ENCODE measurements at regions not wholly inside any gene's neighbourhood (a gene's known extent, or its start where the extent isn't known, plus 50 kb on each side); places are given as distances from the start of the nearest gene placed in this dataset.

DNA sequence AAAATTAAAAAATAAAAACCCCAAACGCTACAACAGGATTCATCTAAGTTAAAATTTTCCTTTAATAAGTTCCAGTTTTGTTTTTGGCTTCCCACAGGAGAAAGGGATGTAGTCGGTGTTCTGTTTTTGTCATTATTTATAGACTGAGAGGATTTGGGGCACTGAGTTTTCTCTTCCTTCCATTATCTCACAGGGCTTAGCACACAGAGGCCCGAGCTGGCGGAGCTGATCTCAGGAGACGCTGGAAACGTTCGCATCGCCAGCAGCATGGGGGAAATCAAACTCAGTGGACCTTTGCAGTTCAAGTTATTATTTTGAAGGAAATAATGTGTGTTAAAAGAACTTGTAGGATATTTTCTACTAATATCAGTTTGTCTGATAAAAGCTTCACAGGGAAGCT is 669.7 kb upstream of the SALL3 start:
- no peaks in the 10 kb centered on the region for H3K9me2 ChIP-seq (ENCODE audit: insufficient read depth, low read length)
- no peak for DNase-seq (ENCODE audit: low spot score)
- H3K4me2 ChIP-seq (ENCODE audit: low read length) = no peak overlapping the region
- no peaks in the 10 kb centered on the region for H3K4me1 ChIP-seq (ENCODE audit: insufficient read depth, low read length, poor library complexity, severe bottlenecking)
- TF ChIP-seq, protein P1, sequence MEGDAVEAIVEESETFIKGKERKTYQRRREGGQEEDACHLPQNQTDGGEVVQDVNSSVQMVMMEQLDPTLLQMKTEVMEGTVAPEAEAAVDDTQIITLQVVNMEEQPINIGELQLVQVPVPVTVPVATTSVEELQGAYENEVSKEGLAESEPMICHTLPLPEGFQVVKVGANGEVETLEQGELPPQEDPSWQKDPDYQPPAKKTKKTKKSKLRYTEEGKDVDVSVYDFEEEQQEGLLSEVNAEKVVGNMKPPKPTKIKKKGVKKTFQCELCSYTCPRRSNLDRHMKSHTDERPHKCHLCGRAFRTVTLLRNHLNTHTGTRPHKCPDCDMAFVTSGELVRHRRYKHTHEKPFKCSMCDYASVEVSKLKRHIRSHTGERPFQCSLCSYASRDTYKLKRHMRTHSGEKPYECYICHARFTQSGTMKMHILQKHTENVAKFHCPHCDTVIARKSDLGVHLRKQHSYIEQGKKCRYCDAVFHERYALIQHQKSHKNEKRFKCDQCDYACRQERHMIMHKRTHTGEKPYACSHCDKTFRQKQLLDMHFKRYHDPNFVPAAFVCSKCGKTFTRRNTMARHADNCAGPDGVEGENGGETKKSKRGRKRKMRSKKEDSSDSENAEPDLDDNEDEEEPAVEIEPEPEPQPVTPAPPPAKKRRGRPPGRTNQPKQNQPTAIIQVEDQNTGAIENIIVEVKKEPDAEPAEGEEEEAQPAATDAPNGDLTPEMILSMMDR (conservative IDR thresholded peaks at IDR 0.05; ENCODE audit: low read length) = no peak
- no peak for TF ChIP-seq EZH2phosphoT487 (IDR thresholded peaks at IDR 0.05; ENCODE audit: borderline replicate concordance, low read depth, low read length)
- H3K36me3 ChIP-seq (ENCODE audit: insufficient read depth, low read length) = no peaks in the 10 kb centered on the region
- H3K4me3 ChIP-seq (ENCODE audit: low read depth, low read length, poor library complexity, severe bottlenecking) = no peak overlapping the region
- no TSS peak for BruUV-seq (replicated peaks)
- H3K79me2 ChIP-seq (ENCODE audit: insufficient read depth, low read depth, low read length) = no peaks in the 10 kb centered on the region
- intact Hi-C loops (cut with micrococcal nuclease; ENCODE audit: unreplicated experiment) = no loop called here
- POLR2A ChIA-PET = no interaction called here
- H3K27ac ChIP-seq (ENCODE audit: low read depth, low read length, poor library complexity, severe bottlenecking) = no peak overlapping the region
- H2AFZ ChIP-seq (ENCODE audit: low read length) = no peak overlapping the region
- H4K20me1 ChIP-seq (ENCODE audit: insufficient read depth, low read length) = no peaks in the 10 kb centered on the region
- CTCF ChIA-PET (ENCODE audit: unreplicated experiment) = no interaction called here
- no peaks in the 10 kb centered on the region for H3K9me3 ChIP-seq (ENCODE audit: low read length)

DNA sequence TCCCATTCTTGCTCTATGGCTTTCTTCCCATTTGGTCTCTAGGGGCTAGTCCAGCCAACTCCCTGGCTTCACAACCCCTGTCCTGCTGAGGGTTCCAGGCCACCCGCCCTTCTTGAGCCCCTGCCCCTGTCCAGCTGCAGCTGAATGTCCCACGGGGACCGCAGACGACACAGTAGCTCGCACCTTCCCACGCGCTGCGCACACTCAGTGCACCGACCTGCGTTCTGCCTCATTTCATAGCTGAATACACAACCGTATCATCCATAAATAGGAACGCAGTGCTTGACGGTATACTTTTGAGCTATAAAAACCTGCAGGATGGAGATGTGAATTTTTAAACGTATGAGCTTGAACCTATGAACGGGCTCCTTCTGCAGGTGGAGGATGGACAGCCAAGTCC is 660.4 kb upstream of the SALL3 start:
- ChIA-PET CTCF (ENCODE audit: unreplicated experiment) (no interaction called here), POLR2A (no interaction called here)
- Histone ChIP-seq H2AFZ (ENCODE audit: low read length) (no peak overlapping the region), H3K4me1 (ENCODE audit: insufficient read depth, low read length, poor library complexity, severe bottlenecking) (no peaks in the 10 kb centered on the region), H3K36me3 (ENCODE audit: insufficient read depth, low read length) (no peaks in the 10 kb centered on the region), H3K4me3 (ENCODE audit: low read depth, low read length, poor library complexity, severe bottlenecking) (no peak overlapping the region), H3K79me2 (ENCODE audit: insufficient read depth, low read depth, low read length) (no peaks in the 10 kb centered on the region), H3K27ac (ENCODE audit: low read depth, low read length, poor library complexity, severe bottlenecking) (no peak overlapping the region), H3K9me3 (ENCODE audit: low read length) (no peaks in the 10 kb centered on the region), H3K4me2 (ENCODE audit: low read length) (no peak overlapping the region), H4K20me1 (ENCODE audit: insufficient read depth, low read length) (no peaks in the 10 kb centered on the region), H3K9me2 (ENCODE audit: insufficient read depth, low read length) (no peaks in the 10 kb centered on the region)
- no TSS peak for BruUV-seq (replicated peaks)
- intact Hi-C loops (cut with micrococcal nuclease; ENCODE audit: unreplicated experiment) = no loop called here
- TF ChIP-seq, protein P1 (conservative IDR thresholded peaks at IDR 0.05; ENCODE audit: low read length) = no peak
- no peak for TF ChIP-seq EZH2phosphoT487 (IDR thresholded peaks at IDR 0.05; ENCODE audit: borderline replicate concordance, low read depth, low read length)
- DNase-seq (ENCODE audit: low spot score) = no peak

DNA sequence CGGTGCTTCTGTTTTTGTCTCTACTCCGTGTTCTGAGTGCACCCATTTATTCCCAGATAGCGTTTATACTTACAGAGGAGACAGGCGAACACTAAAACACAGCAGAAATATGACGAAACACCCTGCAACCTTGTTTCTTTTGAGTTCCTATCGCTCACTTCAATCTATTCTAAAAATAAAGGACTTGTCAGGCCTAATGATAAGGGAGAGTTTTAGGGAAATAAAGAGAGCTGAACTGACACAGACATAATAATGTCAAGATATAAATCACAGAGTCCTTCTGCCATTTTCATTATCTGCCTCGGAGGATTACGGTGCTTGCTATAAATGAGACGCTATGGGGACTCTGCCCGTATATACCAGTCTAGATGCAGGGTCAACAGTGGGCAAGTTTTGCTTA is 659.7 kb upstream of the SALL3 start:
- no peak overlapping the region for H3K4me3 ChIP-seq (ENCODE audit: low read depth, low read length, poor library complexity, severe bottlenecking)
- CTCF ChIA-PET (ENCODE audit: unreplicated experiment) = no interaction called here
- H4K20me1 ChIP-seq (ENCODE audit: insufficient read depth, low read length) = no peaks in the 10 kb centered on the region
- H3K27ac ChIP-seq (ENCODE audit: low read depth, low read length, poor library complexity, severe bottlenecking) = no peak overlapping the region
- H3K9me3 ChIP-seq (ENCODE audit: low read length) = no peaks in the 10 kb centered on the region
- H3K36me3 ChIP-seq (ENCODE audit: insufficient read depth, low read length) = no peaks in the 10 kb centered on the region
- H2AFZ ChIP-seq (ENCODE audit: low read length) = no peak overlapping the region
- POLR2A ChIA-PET = no interaction called here
- TF ChIP-seq, protein P1 (conservative IDR thresholded peaks at IDR 0.05; ENCODE audit: low read length) = no peak
- TF ChIP-seq EZH2phosphoT487 (IDR thresholded peaks at IDR 0.05; ENCODE audit: borderline replicate concordance, low read depth, low read length) = no peak
- intact Hi-C loops (cut with micrococcal nuclease; ENCODE audit: unreplicated experiment) = no loop called here
- DNase-seq (ENCODE audit: low spot score) = no peak
- H3K4me1 ChIP-seq (ENCODE audit: insufficient read depth, low read length, poor library complexity, severe bottlenecking) = no peaks in the 10 kb centered on the region
- no peaks in the 10 kb centered on the region for H3K9me2 ChIP-seq (ENCODE audit: insufficient read depth, low read length)
- BruUV-seq (replicated peaks) = no TSS peak
- H3K79me2 ChIP-seq (ENCODE audit: insufficient read depth, low read depth, low read length) = no peaks in the 10 kb centered on the region
- no peak overlapping the region for H3K4me2 ChIP-seq (ENCODE audit: low read length)
